ENCODE measurements at regions not wholly inside any gene's neighbourhood (a gene's known extent, or its start where the extent isn't known, plus 50 kb on each side); places are given as distances from the start of the nearest gene placed in this dataset.

- H3K9ac ChIP-seq (ENCODE audit: low read length), result no peak overlapping the region
- H2AK5ac ChIP-seq (ENCODE audit: low read length, severe bottlenecking), result no peak overlapping the region
- DNase-seq, result no peak
- no peak overlapping the region for H3K18ac ChIP-seq (ENCODE audit: low read depth in 1 of 2, low read length in 2 of 2)
- no peaks in the 10 kb centered on the region for H3K4me1 ChIP-seq (ENCODE audit: control insufficient read depth, insufficient read depth, low read depth, low read length)
- H2BK12ac ChIP-seq (ENCODE audit: low read length in 2 of 2), result no peak overlapping the region
- H4K91ac ChIP-seq (ENCODE audit: low read length), result no peak overlapping the region
- H2AFZ ChIP-seq (ENCODE audit: low read depth, low read length), result no peak overlapping the region
- no peak overlapping the region for H3K27ac ChIP-seq (ENCODE audit: low read length, poor library complexity, severe bottlenecking)
- H4K8ac ChIP-seq (ENCODE audit: low read length), result peak overlapping the region; percentile 12
- no peaks in the 10 kb centered on the region for H3K79me1 ChIP-seq (replicated peaks; ENCODE audit: low read length, poor library complexity, severe bottlenecking)
- 88% methylated on average over 1 of the region's 3 CpGs for WGBS
- H3K36me3 ChIP-seq (ENCODE audit: control insufficient read depth in 1 of 2, insufficient read depth in 2 of 2, low read depth in 1 of 2, low read length in 2 of 2), result no peaks in the 10 kb centered on the region
- no peak overlapping the region for H3K4me2 ChIP-seq (ENCODE audit: low read length, poor library complexity, severe bottlenecking)
- no peak overlapping the region for H3K14ac ChIP-seq (ENCODE audit: low read length in 2 of 2)
- no peak overlapping the region for H2BK15ac ChIP-seq (ENCODE audit: low read depth, poor library complexity, severe bottlenecking)
- no peak overlapping the region for H2BK5ac ChIP-seq (ENCODE audit: low read depth, low read length, poor library complexity, severe bottlenecking)
- no peaks in the 10 kb centered on the region for H3K27me3 ChIP-seq (ENCODE audit: control insufficient read depth in 1 of 2, insufficient read depth in 1 of 2, low read length in 2 of 2)
- no peak overlapping the region for H3K4me3 ChIP-seq (ENCODE audit: insufficient read depth in 1 of 2, low read depth in 1 of 2, low read length in 2 of 2)
- H2BK120ac ChIP-seq (ENCODE audit: low read depth, low read length), result no peak overlapping the region
- H3K4ac ChIP-seq (ENCODE audit: low read depth in 1 of 2, low read length in 2 of 2), result no peak overlapping the region
- no peaks in the 10 kb centered on the region for H3K9me3 ChIP-seq (ENCODE audit: control insufficient read depth, low read length)
- no peak overlapping the region for H3K23ac ChIP-seq (ENCODE audit: low read length in 2 of 2)
Observed at GRCh38 chr10:21263839-21264238, 261.6 kb downstream of the SKIDA1 start.

GRCh38 chr10:21263263-21263803 lies 262.1 kb downstream of the SKIDA1 start:
- H3K9ac ChIP-seq (ENCODE audit: low read length), result no peak overlapping the region

GRCh38 chr10:21261842-21262294 lies 263.6 kb downstream of the SKIDA1 start:
- H3K4me2 ChIP-seq (ENCODE audit: low read length, poor library complexity, severe bottlenecking), result no peak overlapping the region
- no peak overlapping the region for H2BK120ac ChIP-seq (ENCODE audit: low read depth, low read length)
- H2BK15ac ChIP-seq (ENCODE audit: low read depth, poor library complexity, severe bottlenecking), result no peak overlapping the region
- H3K4ac ChIP-seq (ENCODE audit: low read depth in 1 of 2, low read length in 2 of 2), result no peak overlapping the region
- no peaks in the 10 kb centered on the region for H3K9me3 ChIP-seq (ENCODE audit: control insufficient read depth, low read length)
- H3K18ac ChIP-seq (ENCODE audit: low read depth in 1 of 2, low read length in 2 of 2), result no peak overlapping the region
- no peaks in the 10 kb centered on the region for H3K27me3 ChIP-seq (ENCODE audit: control insufficient read depth in 1 of 2, insufficient read depth in 1 of 2, low read length in 2 of 2)
- H2BK12ac ChIP-seq (ENCODE audit: low read length in 2 of 2), result no peak overlapping the region
- H2AFZ ChIP-seq (ENCODE audit: low read depth, low read length), result no peak overlapping the region
- H4K8ac ChIP-seq (ENCODE audit: low read length), result no peak overlapping the region
- H3K4me3 ChIP-seq (ENCODE audit: insufficient read depth in 1 of 2, low read depth in 1 of 2, low read length in 2 of 2), result no peak overlapping the region
- H2BK5ac ChIP-seq (ENCODE audit: low read depth, low read length, poor library complexity, severe bottlenecking), result no peak overlapping the region
- 92% methylated on average over 15 of the region's 15 CpGs for WGBS
- no peaks in the 10 kb centered on the region for H3K36me3 ChIP-seq (ENCODE audit: control insufficient read depth in 1 of 2, insufficient read depth in 2 of 2, low read depth in 1 of 2, low read length in 2 of 2)
- no peak overlapping the region for H3K9ac ChIP-seq (ENCODE audit: low read length)
- no peak overlapping the region for H4K91ac ChIP-seq (ENCODE audit: low read length)
- no peak overlapping the region for H3K23ac ChIP-seq (ENCODE audit: low read length in 2 of 2)
- no peak for DNase-seq
- H3K14ac ChIP-seq (ENCODE audit: low read length in 2 of 2), result no peak overlapping the region
- no peak overlapping the region for H2AK5ac ChIP-seq (ENCODE audit: low read length, severe bottlenecking)
- H3K27ac ChIP-seq (ENCODE audit: low read length, poor library complexity, severe bottlenecking), result no peak overlapping the region
- H3K4me1 ChIP-seq (ENCODE audit: control insufficient read depth, insufficient read depth, low read depth, low read length), result no peaks in the 10 kb centered on the region
- H3K79me1 ChIP-seq (replicated peaks; ENCODE audit: low read length, poor library complexity, severe bottlenecking), result no peaks in the 10 kb centered on the region

More at GRCh38 chr10:21263263-21263803, 262.1 kb downstream of the SKIDA1 start:
- Histone ChIP-seq H3K36me3 (ENCODE audit: control insufficient read depth in 1 of 2, insufficient read depth in 2 of 2, low read depth in 1 of 2, low read length in 2 of 2) (no peaks in the 10 kb centered on the region), H2BK120ac (ENCODE audit: low read depth, low read length) (no peak overlapping the region), H3K4ac (ENCODE audit: low read depth in 1 of 2, low read length in 2 of 2) (no peak overlapping the region), H2BK12ac (ENCODE audit: low read length in 2 of 2) (no peak overlapping the region), H2AFZ (ENCODE audit: low read depth, low read length) (no peak overlapping the region), H2AK5ac (ENCODE audit: low read length, severe bottlenecking) (no peak overlapping the region), H3K18ac (ENCODE audit: low read depth in 1 of 2, low read length in 2 of 2) (no peak overlapping the region), H3K4me1 (ENCODE audit: control insufficient read depth, insufficient read depth, low read depth, low read length) (no peaks in the 10 kb centered on the region), H4K8ac (ENCODE audit: low read length) (no peak overlapping the region), H3K14ac (ENCODE audit: low read length in 2 of 2) (no peak overlapping the region), H3K23ac (ENCODE audit: low read length in 2 of 2) (no peak overlapping the region), H3K4me2 (ENCODE audit: low read length, poor library complexity, severe bottlenecking) (no peak overlapping the region), H3K79me1 (replicated peaks; ENCODE audit: low read length, poor library complexity, severe bottlenecking) (no peaks in the 10 kb centered on the region), H3K9me3 (ENCODE audit: control insufficient read depth, low read length) (no peaks in the 10 kb centered on the region), H2BK15ac (ENCODE audit: low read depth, poor library complexity, severe bottlenecking) (no peak overlapping the region), H4K91ac (ENCODE audit: low read length) (no peak overlapping the region), H3K27ac (ENCODE audit: low read length, poor library complexity, severe bottlenecking) (no peak overlapping the region), H3K4me3 (ENCODE audit: insufficient read depth in 1 of 2, low read depth in 1 of 2, low read length in 2 of 2) (no peak overlapping the region), H3K27me3 (ENCODE audit: control insufficient read depth in 1 of 2, insufficient read depth in 1 of 2, low read length in 2 of 2) (no peaks in the 10 kb centered on the region), H2BK5ac (ENCODE audit: low read depth, low read length, poor library complexity, severe bottlenecking) (no peak overlapping the region)
- no peak for DNase-seq
- 94% methylated on average over 11 of the region's 12 CpGs for WGBS

- Histone ChIP-seq H3K4me3 (ENCODE audit: insufficient read depth in 1 of 2, low read depth in 1 of 2, low read length in 2 of 2) (peak overlapping the region in 1 of 2 experiments; percentile 59), H2AK5ac (ENCODE audit: low read length, severe bottlenecking) (no peak overlapping the region), H3K27me3 (ENCODE audit: control insufficient read depth in 1 of 2, insufficient read depth in 1 of 2, low read length in 2 of 2) (no peaks in the 10 kb centered on the region), H3K27ac (ENCODE audit: low read length, poor library complexity, severe bottlenecking) (no peak overlapping the region), H3K14ac (ENCODE audit: low read length in 2 of 2) (no peak overlapping the region), H3K9me3 (ENCODE audit: control insufficient read depth, low read length) (no peaks in the 10 kb centered on the region), H4K91ac (ENCODE audit: low read length) (no peak overlapping the region), H3K4me2 (ENCODE audit: low read length, poor library complexity, severe bottlenecking) (no peak overlapping the region), H2BK5ac (ENCODE audit: low read depth, low read length, poor library complexity, severe bottlenecking) (no peak overlapping the region), H3K18ac (ENCODE audit: low read depth in 1 of 2, low read length in 2 of 2) (no peak overlapping the region), H3K4me1 (ENCODE audit: control insufficient read depth, insufficient read depth, low read depth, low read length) (no peaks in the 10 kb centered on the region), H4K8ac (ENCODE audit: low read length) (no peak overlapping the region), H2BK120ac (ENCODE audit: low read depth, low read length) (no peak overlapping the region), H3K36me3 (ENCODE audit: control insufficient read depth in 1 of 2, insufficient read depth in 2 of 2, low read depth in 1 of 2, low read length in 2 of 2) (no peaks in the 10 kb centered on the region), H3K4ac (ENCODE audit: low read depth in 1 of 2, low read length in 2 of 2) (no peak overlapping the region), H2BK15ac (ENCODE audit: low read depth, poor library complexity, severe bottlenecking) (no peak overlapping the region), H2BK12ac (ENCODE audit: low read length in 2 of 2) (no peak overlapping the region), H3K79me1 (replicated peaks; ENCODE audit: low read length, poor library complexity, severe bottlenecking) (no peaks in the 10 kb centered on the region), H3K23ac (ENCODE audit: low read length in 2 of 2) (no peak overlapping the region), H2AFZ (ENCODE audit: low read depth, low read length) (no peak overlapping the region), H3K9ac (ENCODE audit: low read length) (peak overlapping the region; percentile 59)
- no peak for DNase-seq
- 75% methylated on average over 11 of the region's 11 CpGs for WGBS
Observed at GRCh38 chr10:21260506-21261149, 264.9 kb downstream of the SKIDA1 start.
